HG03520 (cell line): ENCODE measurements at regions not wholly inside any gene's neighbourhood (a gene's known extent, or its start where the extent isn't known, plus 50 kb on each side); places are given as distances from the start of the nearest gene placed in this dataset.

Experiments
- ATAC-seq: cut with Tn5 transposase; IDR thresholded peaks from one replicate; pipeline ENCODE4 v1.9.1; 2021; ENCODE audit warnings: mild to moderate bottlenecking, moderate library complexity; ENCODE audit not compliant: unreplicated experiment

DNA sequence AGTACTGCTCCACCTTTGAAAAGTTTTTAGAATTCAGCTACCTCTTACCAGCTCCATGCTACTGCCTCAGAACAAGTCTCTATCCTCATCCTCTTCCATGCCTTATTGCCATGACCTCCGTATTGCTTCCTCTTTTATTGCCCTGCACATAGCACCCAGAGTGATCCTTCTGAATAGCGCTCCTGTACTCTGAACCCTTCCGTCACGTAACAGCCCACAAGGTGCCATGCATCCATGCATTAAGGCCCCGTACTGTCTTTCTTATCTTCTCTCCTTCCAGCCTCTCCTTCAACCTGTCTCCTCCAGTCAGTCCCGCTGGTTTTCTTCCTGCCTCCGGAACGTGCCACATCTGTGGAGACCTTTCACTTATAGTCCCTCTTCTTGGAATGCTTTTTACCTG is 273.3 kb upstream of the SEMA6A start:
- no peak for ATAC-seq

DNA sequence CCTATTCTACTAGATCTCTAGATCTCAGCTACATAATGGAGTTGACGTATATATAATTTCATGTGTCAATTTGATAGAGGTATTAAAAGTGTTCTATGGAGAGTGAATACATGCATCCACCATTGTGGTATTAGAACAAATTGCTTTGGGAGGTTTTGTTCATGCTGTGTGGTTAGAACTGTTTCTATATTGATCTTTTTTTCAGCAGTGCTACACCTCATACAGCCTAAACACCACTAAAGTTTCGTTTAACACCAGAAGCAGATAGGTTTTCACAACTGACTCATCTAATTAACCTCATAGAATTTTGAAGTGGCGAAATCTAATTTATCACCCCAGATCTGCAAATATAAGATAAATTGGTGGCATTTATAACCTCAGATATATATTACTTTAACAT is 269.4 kb upstream of the SEMA6A start:
- no peak for ATAC-seq

DNA sequence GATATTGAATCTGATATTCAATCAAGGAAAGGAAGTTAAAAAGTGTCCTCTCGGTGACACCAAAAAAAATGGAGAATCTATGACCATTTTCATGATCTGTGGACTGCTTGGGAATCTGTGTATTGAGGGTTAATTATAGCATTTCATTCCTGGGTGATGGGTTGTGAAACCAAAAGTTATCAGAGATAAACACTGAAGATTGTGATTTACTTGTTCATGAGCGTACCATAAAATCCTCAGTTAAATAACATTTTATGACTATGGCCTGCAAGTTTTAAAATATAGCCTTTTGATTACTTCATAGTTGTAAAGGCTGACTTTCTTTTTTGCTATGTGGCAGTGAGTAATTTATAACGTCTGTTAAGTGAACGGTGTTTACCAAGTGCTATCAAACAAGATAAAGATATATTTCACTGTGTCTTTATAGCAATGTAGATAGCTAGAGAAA is 267.9 kb upstream of the SEMA6A start:
- ATAC-seq, result no peak

GRCh38 chr5:116841734-116842133 is 267.1 kb upstream of the SEMA6A start:
- no peak for ATAC-seq

DNA sequence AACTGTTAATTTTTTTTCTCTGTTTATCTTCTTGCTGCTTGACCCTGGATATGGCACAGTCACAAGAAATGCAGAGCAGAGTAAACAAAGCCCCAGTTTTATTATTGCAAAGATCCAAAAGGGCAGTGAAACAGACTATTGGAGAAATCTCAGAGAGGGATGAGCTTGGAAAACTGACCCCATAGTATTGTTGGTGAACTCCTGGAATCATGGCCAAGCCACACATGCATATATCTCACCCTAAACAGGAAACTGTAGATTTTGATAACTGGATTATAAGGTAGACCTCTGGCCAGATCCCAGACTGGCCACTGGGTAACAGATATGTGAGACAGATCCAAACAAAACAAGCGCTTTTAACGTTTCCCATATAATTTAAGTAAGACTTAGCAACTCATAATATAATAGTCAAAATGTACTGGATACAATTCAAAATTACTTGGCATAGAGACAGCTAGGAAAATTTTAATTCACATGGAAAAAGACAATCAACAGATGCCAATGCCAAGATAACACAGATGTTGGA is 263.5 kb upstream of the SEMA6A start:
- no peak for ATAC-seq

GRCh38 chr5:116834796-116835515 is 260.3 kb upstream of the SEMA6A start:
- ATAC-seq, result no peak

DNA sequence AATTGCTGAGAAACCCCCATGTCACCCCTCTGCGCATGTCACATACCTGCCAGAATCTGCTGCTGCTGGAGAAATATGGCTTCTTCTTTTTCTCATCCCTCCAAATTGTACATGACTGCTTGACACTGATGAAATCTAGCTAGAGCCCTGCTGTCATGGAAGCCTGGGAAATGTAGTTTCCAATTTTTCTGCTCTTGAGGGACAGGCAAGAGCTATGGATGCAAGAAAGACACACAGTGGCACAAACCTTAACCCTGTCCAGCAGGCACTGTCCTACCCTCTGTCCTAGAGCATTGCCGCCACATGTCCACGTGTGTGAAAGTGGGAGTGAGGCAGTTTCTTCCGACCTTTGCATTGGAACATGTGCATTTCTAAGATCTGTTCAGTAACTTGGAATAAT is 255.5 kb upstream of the SEMA6A start:
- no peak for ATAC-seq

GRCh38 chr5:116827078-116827477 is 252.5 kb upstream of the SEMA6A start:
- no peak for ATAC-seq

- ATAC-seq, result no peak
Measured at GRCh38 chr5:116825486-116825885, 250.9 kb upstream of the SEMA6A start.

DNA sequence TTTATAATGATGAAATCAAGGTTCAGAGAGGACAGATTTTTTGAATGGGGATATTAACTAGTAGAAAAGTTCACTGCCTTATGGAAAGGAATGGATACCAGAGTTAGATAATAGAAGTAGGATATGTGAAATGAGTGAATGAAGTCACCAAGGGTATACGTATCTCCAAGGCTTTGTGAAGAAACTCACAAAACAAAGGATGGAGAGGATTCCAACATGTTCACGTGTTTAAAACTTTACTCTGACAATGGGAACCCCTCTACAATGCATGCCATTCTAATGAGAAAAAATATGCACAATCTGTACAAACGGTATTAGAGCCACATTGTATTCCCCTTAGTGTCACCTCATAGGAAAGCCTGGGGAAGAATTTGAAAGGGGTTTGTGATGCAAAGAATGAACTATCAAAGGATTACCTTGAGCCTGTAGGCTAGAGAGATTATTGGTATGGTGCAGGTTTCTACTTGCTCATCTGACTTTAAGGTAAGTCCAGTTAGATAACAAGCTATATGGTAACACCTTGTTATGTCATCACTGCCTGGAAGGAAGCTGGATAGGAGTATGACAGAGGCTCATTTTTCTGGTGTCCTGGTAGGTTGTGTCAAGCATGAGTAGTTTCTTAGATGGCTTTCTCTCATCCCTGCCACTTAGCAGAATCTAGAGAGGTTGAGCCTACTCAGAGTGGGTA is 250.3 kb upstream of the SEMA6A start:
- no peak for ATAC-seq

- no peak for ATAC-seq
Measured at GRCh38 chr5:116814626-116815385, 240.2 kb upstream of the SEMA6A start.

- no peak for ATAC-seq
Measured at GRCh38 chr5:116813906-116814305, 239.3 kb upstream of the SEMA6A start.

GRCh38 chr5:116813356-116813755 is 238.7 kb upstream of the SEMA6A start:
- ATAC-seq, result no peak

DNA sequence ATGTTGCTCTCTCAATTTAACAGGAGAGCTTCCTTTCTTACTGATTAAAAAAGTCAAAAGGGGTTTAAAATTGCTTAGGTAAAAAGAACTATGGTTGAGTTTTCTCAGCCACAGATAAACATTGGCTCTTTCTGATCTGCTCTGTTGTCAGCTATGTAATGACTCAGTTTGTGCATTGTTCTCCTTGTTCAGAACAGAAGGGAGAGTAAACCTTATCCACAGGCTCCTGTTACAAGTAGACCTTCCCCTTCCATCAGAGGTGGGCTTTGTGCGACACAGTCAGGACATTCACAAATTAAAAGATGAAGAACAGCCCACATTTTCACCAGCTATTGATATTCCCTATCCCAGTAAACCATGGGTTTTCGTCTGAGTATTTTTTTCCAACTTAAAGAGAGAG is 236.3 kb upstream of the SEMA6A start:
- no peak for ATAC-seq

DNA sequence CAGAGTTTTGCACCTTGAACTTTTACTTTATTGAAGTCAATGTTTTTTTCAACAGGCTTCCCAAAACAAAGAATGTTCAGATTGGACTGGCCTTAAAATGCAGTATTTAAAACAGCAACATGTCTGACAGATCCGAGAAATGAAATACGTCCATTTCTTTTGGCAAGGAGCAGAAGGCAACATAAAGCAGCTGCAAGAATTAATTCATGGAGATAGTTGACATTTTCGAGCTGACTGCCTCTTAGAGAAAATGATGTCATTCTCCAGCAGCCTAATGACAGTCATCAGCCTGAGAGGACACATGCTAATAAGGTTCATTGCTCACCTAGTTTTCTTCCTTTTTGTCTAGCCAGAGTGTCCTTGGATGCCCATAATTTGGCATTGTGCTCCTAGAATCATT is 232.2 kb upstream of the SEMA6A start:
- no peak for ATAC-seq

- ATAC-seq, result no peak
Measured at GRCh38 chr5:116799401-116799800, 224.8 kb upstream of the SEMA6A start.

- no peak for ATAC-seq
Measured at GRCh38 chr5:116795189-116795588, 220.6 kb upstream of the SEMA6A start.

DNA sequence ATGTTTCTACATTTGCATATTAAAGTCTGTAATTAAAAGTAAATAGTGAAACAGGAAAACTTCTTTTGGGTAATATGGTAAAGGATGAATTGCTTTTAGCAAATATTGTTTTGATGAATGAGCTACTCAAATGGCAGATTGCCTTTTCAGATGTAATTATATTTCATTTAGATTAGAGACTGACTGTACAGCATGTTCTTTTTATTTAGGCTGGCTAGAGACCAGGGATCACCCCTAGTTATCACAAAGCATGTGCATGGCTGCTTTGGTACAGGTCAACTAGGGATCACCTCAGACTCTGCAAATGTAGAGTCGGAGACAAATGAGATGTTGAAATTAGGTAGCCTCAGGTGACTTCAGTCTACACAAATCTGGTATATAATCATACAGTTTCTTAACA is 214.9 kb upstream of the SEMA6A start:
- no peak for ATAC-seq

GRCh38 chr5:116788851-116789403 is 214.3 kb upstream of the SEMA6A start:
- ATAC-seq, result no peak

DNA sequence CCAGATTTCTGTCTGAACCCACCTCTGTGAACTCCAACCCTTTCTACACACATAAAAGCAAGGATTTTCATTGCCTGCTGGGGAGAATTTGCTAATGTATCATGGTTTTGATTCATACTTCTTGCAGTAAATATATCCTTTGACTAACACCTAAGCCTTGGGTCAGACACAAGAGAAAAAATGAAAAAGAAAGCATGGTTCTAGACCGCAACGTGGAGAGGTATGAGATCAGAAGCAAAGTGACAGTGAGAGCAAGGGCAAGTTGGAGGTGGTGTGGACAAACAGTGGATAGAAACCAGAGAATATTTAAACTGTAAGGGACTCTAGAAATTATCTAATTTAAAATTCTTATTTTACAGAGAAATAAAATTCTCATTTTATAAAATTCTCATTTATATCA is 212.9 kb upstream of the SEMA6A start:
- ATAC-seq, result no peak

DNA sequence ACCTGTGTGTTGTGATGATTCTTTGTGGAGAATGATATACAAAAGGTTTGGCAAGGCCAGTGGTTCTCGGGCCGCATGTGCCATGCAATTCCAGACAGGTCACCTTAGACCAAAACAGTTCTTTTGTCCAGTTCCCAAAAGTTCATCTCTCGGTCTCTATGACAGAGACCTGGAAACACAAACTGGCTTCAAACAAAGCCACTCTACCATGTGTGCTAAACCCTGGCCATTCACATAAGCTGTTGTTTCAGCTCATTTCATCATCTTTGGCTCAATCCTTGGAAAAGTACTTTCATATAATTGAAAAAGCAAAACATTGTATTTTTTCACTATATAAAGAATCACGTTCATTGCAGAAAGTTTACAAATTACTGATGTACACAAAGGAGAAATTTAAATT is 210.5 kb upstream of the SEMA6A start:
- ATAC-seq, result no peak
